OCI-LY3 (cell line): ENCODE measurements at regions not wholly inside any gene's neighbourhood (a gene's known extent, or its start where the extent isn't known, plus 50 kb on each side); places are given as distances from the start of the nearest gene placed in this dataset.

Experiments used
- EZH2phosphoT487 ChIP-seq: fragments of 200-600 bp; shearing (Covaris generic); IDR thresholded peaks from 2 replicates; pipeline ENCODE4 v1.6.1; 2018; ENCODE audit warnings: antibody characterized with exemption, mixed run types, low read depth
- TF ChIP-seq, protein P1 (sequence below): fragments of 200-600, 300-600 bp; sonication (generic); IDR thresholded peaks from 2 replicates; pipeline ENCODE4 v1.5.1; 2014; ENCODE audit warnings: antibody characterized with exemption, low read length, low read depth

DNA sequence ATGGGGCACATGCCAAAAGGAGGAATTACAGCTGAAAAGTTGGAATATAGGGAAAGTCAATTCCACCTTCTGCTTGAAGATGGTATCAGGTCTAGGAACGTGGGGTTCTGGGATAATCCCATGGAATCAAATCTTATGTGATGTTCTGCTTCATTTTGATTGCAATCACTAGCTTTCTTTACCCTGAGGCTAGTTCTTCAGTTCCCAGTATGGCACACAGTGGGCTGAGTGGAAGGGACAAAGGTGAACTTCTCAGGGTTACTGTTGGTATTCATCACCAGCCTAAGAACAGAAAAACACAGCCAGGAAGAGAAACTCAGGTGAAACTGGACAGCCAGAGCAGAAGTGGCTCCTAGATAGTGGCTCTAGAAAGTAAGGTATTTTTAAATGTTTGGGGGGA lies 117.8 kb downstream of the TNFSF18 start:
- TF ChIP-seq, protein P1, sequence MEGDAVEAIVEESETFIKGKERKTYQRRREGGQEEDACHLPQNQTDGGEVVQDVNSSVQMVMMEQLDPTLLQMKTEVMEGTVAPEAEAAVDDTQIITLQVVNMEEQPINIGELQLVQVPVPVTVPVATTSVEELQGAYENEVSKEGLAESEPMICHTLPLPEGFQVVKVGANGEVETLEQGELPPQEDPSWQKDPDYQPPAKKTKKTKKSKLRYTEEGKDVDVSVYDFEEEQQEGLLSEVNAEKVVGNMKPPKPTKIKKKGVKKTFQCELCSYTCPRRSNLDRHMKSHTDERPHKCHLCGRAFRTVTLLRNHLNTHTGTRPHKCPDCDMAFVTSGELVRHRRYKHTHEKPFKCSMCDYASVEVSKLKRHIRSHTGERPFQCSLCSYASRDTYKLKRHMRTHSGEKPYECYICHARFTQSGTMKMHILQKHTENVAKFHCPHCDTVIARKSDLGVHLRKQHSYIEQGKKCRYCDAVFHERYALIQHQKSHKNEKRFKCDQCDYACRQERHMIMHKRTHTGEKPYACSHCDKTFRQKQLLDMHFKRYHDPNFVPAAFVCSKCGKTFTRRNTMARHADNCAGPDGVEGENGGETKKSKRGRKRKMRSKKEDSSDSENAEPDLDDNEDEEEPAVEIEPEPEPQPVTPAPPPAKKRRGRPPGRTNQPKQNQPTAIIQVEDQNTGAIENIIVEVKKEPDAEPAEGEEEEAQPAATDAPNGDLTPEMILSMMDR, result no peak
- TF ChIP-seq EZH2phosphoT487, result no peak
